DMS53 treated with DMSO at 0.1 percent for 48 hours (cell line): ENCODE measurements at regions not wholly inside any gene's neighbourhood (a gene's known extent, or its start where the extent isn't known, plus 50 kb on each side); places are given as distances from the start of the nearest gene placed in this dataset.
"Not testable (repeated sequence)": the region's sequence is repeated elsewhere in the genome, so short reads cannot be mapped to it uniquely, and the experiment has no call there.

Experiments used
- DNase-seq: peaks from one replicate; lab custom pipeline; 2025; ENCODE audit not compliant: unreplicated experiment; lab: John Stamatoyannopoulos, UW

DNA sequence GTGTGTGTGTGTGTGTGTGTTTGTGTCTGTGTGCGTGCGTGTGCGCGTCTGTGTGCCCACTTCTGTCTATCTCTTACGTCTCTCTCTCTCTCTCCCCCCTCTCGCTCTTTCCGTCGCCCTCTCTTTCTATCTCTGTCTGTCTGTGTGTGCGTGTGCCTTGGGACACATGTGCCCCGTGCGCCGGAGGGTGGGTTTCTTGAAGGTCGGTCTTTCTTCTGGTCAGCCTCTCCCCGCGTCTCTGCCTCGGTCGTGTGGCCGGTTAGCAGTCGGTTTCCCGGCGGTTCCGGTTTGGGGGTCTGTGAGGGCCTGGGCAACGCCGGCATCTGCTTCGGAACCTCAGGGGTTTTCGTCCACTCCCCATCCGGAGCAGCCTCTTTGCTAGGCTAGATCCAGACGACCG is 1423.6 kb upstream of the PCDH10 start:
- DNase-seq: not testable (repeated sequence)

DNA sequence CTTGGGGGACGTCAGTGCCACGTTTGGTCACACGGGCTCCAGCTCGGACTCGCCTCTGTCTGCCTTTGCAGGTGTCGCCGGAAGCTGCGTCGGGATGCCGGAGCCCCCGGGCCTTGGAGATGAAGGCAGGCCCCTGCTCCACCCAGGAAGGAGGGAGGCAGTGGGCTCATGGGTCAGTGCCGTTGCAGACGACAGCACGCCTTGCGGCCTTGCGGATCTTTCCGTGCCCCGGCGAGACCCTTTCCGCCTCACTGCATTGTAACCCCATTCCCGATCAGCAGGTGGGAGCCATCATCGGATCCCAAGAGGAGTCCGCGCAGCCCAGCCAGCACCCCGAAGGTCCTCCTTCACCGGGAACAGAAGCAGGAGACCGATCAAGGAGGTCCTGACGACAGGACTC is 1422.2 kb upstream of the PCDH10 start:
- DNase-seq: not testable (repeated sequence)

DNA sequence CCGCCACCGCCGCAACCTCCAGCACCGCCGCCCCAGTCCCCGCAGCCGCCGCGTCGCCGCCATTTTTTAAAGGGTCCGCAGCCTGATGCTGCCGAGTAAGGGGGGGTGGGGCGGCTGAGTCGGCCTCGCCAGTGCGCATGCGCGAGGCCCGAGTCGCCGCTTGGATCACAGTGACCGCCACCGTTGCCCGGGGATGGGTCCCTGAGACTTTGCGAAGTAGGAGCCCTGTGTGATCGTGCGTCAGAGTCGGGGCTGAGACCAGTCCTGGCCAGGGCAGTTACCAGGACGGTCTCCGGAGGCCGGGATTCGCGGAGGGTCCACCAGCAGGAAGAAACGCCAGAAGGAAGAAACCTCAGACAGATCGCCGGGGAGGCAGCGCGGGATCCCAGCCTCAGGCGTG is 1421.7 kb upstream of the PCDH10 start:
- not testable (repeated sequence) for DNase-seq

DNA sequence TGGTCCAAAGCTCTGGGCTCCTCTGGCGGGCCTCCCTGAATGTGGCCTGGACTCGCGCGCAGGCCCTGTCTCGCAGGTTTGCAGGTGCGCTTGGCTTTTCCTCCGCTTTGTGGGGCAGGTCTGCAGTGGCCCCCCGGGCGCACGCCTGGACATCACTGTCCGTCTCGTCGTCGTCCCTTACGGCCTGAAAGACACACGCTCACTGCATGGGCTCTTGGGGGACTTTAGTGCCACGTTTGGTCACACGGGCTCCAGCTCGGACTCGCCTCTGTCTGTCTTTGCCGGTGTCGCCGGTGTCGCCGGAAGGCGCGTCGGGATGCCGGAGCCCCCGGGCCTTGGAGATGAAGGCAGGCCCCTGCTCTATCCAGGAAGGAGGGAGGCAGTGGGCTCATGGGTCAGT is 1419.9 kb upstream of the PCDH10 start:
- DNase-seq: not testable (repeated sequence)

DNA sequence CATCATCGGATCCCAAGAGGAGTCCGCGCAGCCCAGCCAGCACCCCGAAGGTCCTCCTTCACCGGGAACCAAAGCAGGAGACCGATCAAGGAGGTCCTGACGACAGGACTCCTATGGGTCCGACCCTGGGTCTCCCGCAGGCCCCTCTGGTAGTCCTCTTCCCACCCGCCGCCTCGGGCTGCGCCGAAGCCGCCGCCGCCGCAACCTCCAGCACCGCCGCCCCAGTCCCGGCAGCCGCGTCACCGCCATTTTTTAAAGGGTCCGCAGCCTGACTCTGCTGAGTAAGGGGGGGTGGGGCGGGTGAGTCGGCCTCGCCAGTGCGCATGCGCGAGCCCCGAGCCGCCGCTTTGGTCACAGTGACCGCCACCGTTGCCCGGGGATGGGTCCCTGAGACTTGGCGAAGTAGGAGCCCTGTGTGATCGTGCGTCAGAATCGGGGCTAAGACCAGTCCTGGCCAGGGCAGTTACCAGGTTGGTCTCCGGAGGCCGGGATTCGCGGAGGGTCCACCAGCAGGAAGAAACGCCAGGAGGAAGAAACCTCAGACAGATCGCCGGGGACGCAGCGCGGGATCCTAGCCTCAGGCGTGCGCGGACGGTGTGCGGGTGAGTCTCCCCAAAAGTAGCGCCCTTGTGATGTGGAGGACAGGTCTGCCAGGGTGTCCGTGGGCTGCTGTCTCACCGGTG is 1419.2 kb upstream of the PCDH10 start:
- DNase-seq: not testable (repeated sequence)

DNA sequence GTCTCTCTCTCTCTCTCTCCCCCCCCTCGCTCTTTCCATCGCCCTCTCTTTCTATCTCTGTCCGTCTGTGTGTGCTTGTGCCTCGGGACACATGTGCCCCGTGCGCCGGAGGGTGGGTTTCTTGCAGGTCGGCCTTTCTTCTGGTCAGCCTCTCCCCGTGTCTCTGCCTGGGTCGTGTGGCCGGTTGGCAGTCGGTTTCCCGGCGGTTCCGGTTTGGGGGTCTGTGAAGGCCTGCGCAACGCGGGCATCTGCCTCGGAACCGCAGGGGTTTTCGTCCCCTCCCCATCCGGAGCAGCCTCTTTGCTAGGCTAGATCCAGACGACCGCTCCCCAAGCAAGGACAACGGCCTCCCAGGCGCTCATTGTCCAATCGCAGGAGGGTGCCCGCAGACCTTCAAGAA is 1418.5 kb upstream of the PCDH10 start:
- DNase-seq: not testable (repeated sequence)

DNA sequence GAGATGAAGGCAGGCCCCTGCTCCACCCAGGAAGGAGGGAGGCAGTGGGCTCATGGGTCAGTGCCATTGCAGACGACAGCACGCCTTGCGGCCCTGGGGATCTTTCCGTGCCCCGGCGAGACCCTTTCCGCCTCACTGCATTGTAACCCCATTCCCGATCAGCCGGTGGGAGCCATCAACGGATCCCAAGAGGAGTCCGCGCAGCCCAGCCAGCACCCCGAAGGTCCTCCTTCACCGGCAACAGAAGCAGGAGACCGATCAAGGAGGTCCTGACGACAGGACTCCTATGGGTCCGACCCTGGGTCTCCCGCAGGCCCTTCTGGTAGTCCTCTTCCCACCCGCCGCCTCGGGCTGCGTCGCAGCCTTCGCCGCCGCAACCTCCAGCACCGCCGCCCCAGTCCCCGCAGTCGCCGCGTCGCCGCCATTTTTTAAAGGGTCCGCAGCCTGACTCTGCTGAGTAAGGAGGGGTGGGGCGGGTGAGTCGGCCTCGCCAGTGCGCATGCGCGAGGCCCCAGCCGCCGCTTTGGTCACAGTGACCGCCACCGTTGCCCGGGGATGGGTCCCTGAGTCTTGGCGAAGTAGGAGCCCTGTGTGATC is 1417.0 kb upstream of the PCDH10 start:
- DNase-seq: not testable (repeated sequence)

DNA sequence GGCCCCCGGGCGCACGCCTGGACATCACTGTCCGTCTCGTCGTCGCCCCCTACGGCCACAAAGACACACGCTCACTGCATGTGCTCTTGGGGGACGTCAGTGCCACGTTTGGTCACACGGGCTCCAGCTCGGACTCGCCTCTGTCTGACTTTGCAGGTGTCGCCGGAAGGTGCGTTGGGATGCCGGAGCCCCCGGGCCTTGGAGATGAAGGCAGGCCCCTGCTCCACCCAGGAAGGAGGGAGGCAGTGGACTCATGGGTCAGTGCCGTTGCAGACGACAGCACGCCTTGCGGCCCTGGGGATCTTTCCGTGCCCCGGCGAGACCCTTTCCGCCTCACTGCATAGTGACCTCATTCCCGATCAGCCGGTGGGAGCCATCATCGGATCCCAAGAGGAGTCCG is 1414.8 kb upstream of the PCDH10 start:
- not testable (repeated sequence) for DNase-seq

DNA sequence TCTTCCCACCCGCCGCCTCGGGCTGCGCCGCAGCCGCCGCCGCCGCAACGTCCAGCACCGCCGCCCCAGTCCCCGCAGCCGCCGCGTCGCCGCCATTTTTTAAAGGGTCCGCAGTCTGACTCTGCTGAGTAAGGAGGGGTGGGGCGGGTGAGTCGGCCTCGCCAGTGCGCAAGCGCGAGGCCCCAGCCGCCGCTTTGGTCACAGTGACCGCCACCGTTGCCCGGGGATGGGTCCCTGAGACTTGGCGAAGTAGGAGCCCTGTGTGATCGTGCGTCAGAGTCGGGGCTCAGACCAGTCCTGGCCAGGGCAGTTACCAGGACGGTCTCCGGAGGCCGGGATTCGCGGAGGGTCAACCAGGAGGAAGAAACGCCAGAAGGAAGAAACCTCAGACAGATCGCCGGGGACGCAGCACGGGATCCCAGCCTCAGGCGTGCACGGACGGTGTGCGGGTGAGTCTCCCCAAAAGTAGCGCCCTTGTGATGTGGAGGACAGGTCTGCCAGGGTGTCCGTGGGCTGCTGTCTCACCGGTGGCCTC is 1414.2 kb upstream of the PCDH10 start:
- not testable (repeated sequence) for DNase-seq

DNA sequence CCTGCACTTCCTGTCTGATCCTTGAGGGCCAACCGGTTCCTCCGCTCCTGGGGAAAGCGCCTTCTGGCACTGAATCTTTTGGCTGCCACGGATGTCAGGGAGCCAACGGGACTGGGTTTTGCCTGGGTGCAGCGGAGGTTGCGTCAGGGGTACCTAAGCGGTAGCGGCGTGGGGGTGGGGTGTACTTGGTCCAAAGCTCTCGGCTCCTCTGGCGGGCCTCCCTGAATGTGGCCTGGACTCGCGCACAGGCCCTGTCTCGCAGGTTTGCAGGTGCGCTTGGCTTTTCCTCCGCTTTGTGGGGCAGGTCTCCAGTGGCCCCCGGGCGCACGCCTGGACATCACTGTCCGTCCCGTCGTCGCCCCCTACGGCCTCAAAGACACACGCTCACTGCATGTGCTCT is 1410.1 kb upstream of the PCDH10 start:
- not testable (repeated sequence) for DNase-seq

DNA sequence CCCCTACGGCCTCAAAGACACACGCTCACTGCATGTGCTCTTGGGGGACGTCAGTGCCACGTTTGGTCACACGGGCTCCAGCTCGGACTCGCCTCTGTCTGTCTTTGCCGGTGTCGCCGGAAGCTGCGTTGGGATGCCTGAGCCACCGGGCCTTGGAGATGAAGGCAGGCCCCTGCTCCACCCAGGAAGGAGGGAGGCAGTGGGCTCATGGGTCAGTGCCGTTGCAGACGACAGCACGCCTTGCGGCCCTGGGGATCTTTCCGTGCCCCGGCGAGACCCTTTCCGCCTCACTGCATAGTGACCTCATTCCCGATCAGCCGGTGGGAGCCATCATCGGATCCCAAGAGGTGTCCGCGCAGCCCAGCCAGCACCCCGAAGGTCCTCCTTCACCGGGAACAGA is 1407.3 kb upstream of the PCDH10 start:
- DNase-seq: not testable (repeated sequence)

DNA sequence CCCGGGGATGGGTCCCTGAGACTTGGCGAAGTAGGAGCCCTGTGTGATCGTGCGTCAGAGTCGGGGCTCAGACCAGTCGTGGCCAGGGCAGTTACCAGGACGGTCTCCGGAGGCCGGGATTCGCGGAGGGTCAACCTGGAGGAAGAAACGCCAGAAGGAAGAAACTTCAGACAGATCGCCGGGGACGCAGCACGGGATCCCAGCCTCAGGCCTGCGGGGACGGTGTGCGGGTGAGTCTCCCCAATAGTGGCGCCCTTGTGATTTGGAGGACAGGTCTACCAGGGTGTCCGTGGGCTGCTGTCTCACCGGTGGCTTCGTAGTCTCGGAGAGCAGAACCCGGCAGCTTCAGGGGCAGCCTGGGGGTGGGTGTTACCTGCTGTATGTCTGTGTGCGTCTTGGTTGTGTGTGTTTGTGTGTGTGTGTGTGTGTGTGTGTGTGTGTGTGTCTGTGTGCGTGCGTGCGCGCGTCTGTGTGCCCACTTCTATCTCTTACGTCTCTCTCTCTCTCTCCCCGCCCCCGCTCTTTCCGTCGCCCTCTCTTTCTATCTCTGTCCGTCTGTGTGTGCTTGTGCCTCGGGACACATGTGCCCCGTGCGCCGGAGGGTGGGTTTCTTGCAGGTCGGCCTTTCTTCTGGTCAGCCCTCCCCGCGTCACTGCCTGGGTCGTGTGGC is 1406.4 kb upstream of the PCDH10 start:
- not testable (repeated sequence) for DNase-seq

DNA sequence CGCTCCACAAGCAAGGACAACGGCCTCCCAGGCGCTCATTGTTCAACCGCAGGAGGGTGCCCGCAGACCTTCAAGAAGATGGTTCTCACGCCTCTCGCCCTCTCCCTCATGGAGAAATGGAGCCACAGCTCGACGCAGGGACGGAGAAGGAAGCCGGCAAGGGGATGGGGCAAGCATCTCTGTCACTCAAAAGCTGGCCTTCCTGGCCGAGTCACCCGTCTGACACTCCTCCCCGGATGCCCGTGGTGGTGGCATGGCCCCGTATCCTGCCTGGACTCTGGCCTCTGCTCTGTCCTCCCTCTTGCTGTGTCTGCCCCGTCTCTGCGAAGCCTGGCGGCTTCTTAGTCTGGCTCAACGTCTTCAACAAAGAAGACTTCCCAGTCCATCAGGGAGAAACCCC is 1405.7 kb upstream of the PCDH10 start:
- DNase-seq: not testable (repeated sequence)

DNA sequence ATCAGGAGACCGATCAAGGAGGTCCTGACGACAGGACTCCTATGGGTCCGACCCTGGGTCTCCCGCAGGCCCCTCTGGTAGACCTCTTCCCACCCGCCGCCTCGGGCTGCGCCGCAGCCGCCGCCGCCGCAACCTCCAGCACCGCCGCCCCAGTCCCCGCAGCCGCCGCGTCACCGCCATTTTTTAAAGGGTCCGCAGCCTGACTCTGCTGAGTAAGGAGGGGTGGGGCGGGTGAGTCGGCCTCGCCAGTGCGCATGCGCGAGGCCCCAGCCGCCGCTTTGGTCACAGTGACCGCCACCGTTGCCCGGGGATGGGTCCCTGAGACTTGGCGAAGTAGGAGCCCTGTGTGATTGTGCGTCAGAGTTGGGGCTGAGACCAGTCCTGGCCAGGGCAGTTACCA is 1401.9 kb upstream of the PCDH10 start:
- not testable (repeated sequence) for DNase-seq

DNA sequence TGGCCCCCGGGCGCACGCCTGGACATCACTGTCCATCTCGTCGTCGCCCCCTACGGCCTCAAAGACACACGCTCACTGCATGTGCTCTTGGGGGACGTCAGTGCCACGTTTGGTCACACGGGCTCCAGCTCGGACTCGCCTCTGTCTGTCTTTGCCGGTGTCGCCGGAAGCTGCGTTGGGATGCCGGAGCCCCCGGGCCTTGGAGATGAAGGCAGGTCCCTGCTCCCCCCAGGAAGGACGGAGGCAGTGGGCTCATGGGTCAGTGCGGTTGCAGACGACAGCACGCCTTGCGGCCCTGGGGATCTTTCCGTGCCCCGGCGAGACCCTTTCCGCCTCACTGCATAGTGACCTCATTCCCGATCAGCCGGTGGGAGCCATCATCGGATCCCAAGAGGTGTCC is 1399.9 kb upstream of the PCDH10 start:
- not testable (repeated sequence) for DNase-seq

DNA sequence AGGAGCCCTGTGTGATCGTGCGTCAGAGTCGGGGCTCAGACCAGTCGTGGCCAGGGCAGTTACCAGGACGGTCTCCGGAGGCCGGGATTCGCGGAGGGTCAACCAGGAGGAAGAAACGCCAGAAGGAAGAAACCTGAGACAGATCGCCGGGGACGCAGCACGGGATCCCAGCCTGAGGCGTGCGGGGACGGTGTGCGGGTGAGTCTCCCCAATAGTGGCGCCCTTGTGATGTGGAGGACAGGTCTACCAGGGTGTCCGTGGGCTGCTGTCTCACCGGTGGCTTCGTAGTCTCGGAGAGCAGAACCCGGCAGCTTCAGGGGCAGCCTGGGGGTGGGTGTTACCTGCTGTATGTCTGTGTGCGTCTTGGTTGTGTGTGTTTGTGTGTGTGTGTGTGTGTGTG is 1399.1 kb upstream of the PCDH10 start:
- not testable (repeated sequence) for DNase-seq

DNA sequence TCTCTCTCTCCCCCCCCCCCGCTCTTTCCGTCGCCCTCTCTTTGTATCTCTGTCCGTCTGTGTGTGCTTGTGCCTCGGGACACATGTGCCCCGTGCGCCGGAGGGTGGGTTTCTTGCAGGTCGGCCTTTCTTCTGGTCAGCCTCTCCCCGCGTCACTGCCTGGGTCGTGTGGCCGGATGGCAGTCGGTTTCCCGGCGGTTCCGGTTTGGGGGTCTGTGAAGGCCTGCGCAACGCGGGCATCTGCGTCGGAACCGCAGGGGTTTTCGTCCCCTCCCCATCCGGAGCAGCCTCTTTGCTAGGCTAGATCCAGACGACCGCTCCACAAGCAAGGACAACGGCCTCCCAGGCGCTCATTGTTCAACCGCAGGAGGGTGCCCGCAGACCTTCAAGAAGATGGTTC is 1398.6 kb upstream of the PCDH10 start:
- DNase-seq: not testable (repeated sequence)

DNA sequence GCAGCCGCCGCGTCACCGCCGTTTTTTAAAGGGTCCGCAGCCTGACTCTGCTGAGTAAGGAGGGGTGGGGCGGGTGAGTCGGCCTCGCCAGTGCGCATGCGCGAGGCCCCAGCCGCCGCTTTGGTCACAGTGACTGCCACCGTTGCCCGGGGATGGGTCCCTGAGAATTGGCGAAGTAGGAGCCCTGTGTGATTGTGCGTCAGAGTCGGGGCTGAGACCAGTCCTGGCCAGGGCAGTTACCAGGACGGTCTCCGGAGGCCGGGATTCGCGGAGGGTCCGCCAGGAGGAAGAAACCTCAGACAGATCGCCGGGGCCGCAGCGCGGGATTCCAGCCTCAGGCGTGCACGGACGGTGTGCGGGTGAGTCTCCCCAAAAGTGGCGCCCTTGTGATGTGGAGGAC is 1386.9 kb upstream of the PCDH10 start:
- not testable (repeated sequence) for DNase-seq

DNA sequence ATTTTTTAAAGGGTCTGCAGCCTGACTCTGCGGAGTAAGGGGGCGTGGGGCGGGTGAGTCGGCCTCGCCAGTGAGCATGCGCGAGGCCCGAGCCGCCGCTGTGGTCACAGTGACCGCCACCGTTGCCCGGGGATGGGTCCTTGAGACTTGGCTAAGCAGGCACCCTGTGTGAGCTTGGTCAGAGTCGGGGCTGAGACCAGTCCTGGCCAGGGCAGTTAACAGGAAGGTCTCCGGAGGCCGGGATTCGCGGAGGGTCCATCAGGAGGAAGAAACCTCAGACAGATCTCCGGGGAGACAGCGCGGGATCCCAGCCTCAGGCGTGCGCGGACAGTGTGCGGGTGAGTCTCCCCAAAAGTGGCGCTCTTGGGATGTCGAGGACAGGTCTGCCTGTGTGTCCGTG is 1384.4 kb upstream of the PCDH10 start:
- no peak for DNase-seq

DNA sequence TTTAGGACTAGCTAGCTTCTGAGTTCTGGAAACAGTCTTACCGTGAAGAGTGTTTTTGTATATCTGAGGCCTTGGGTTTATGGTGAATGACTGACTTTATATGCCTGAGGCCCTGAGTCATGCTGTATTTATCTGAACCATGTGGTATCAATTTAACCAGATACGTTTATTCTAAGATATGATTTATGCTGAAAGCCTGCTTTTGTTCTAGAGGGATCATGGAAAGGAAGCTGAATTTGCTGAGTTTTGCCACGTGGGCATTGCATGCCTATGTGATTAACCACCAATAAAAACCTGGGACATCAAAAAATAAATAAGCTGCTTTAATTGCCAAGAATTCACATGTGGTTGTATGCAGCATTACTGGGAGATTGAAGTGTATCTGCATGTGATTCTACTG is 1374.7 kb upstream of the PCDH10 start:
- not testable (repeated sequence) for DNase-seq

DNA sequence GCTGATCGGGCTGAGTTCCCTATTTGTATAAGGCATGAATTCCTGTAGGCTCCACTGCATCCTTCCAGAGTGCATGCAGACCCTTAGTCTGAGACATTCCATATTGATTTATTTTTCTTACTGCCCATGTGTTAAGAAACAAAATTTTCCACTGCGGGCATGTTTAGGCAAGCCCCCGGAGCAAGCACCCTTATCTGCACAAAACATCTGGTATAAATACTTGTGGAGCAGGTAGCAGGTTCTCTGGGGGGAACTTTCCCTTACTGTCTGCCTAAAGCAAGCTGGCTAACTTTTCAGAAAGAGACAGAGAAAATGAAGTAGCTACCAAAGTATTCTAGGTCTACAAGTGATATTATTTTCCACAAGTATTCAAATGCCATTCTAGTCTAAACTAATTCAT is 1338.5 kb upstream of the PCDH10 start:
- not testable (repeated sequence) for DNase-seq
